ENCODE measurements at regions not wholly inside any gene's neighbourhood (a gene's known extent, or its start where the extent isn't known, plus 50 kb on each side); places are given as distances from the start of the nearest gene placed in this dataset.

DNA sequence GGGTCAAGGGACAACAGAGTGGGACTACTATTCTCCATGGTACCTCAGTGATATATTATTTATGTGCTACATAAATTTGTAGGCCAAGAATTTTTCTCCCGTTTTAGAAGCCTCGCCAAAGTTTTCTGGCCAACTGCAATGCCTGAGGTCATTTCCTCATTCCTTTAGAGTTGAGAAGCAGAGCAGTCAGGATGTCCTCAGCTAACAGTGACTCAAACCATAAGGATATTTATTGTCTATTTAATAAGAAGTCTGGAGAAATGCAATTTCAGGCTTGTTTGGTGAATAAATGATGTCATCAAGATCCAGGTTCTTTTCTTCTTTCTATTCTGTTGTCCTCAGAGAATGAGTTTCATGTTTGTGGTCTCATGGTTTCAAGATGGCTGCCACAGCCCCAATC lies 91.0 kb downstream of the ADCYAP1 start:
- no peak for FAIRE-seq
- TF ChIP-seq SPI1 (IDR thresholded peaks at IDR 0.05; ENCODE audit: low read depth, low read length) (no peak), POLR2A (IDR thresholded peaks at IDR 0.05; ENCODE audit: low read depth, low read length) (no peak), POLR2AphosphoS5 (IDR thresholded peaks at IDR 0.05; ENCODE audit: low read depth, low read length) (no peak), POU2F2 (IDR thresholded peaks at IDR 0.05; ENCODE audit: low read depth, low read length) (no peak)
- DNase-seq (ENCODE audit: insufficient read length, low spot score), result no peak

DNA sequence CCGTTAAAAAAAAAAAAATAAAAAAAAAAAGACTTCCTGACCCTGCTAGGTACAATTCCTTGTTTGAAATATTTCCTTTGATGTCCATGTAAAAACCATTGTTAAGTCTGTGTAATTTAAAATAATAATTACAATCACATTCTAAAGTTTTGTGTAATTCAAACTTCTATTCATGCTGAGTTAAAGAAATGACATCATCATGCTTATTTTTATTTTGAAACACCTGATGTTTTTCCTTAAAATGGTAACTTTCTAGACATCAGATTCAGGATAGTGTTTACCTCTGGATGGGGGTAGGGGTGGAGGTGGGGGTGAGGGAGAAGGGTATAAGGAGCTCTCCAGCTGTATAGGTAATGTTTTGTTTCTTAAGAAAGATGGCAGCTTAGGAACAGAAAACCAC lies 92.8 kb downstream of the ADCYAP1 start:
- FAIRE-seq, result no peak
- TF ChIP-seq POLR2A (IDR thresholded peaks at IDR 0.05; ENCODE audit: low read depth, low read length), result no peak
- TF ChIP-seq PAX5 (IDR thresholded peaks at IDR 0.05; ENCODE audit: insufficient read depth, low read length, severe bottlenecking), result no peak
- TF ChIP-seq SPI1 (IDR thresholded peaks at IDR 0.05; ENCODE audit: low read depth, low read length), result no peak
- no peak for TF ChIP-seq POU2F2 (IDR thresholded peaks at IDR 0.05; ENCODE audit: low read depth, low read length)
- TF ChIP-seq TAF1 (IDR thresholded peaks at IDR 0.05; ENCODE audit: low read depth, low read length), result no peak

DNA sequence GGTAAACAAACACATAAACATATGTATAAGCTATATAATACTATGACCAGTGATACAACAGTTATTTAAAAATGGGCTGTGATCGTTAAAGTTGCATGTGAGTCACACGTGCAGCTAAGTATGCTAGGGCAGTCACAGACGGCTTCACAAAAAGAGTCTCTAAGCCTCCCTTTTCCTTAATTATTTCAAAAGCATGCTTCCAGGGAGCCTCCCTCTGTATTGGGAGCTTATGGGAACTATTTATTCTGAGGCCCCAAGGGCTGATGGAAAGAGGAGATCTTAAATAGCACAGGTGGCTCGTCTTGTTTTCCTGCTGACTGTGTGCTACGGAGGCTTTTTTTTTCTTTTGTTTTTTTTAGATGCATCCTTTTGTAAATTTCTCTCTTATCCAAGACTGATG lies 94.3 kb downstream of the ADCYAP1 start:
- DNase-seq (ENCODE audit: insufficient read length, low spot score), result no peak
- FAIRE-seq, result no peak

More for the DNA sequence above, 92.8 kb downstream of the ADCYAP1 start:
- DNase-seq (ENCODE audit: insufficient read length, low spot score), result no peak

GRCh38 chr18:1002653-1003178 lies 98.0 kb downstream of the ADCYAP1 start:
- TF ChIP-seq POU2F2 (IDR thresholded peaks at IDR 0.05; ENCODE audit: low read depth, low read length) (no peak), POLR2AphosphoS5 (IDR thresholded peaks at IDR 0.05; ENCODE audit: low read depth, low read length) (no peak), PAX5 (IDR thresholded peaks at IDR 0.05; ENCODE audit: insufficient read depth, low read length, severe bottlenecking) (no peak), TAF1 (IDR thresholded peaks at IDR 0.05; ENCODE audit: low read depth, low read length) (no peak), SPI1 (IDR thresholded peaks at IDR 0.05; ENCODE audit: low read depth, low read length) (no peak), POLR2A (IDR thresholded peaks at IDR 0.05; ENCODE audit: low read depth, low read length) (no peak)
- DNase-seq (ENCODE audit: insufficient read length, low spot score) (no peak), FAIRE-seq (no peak)

More for the DNA sequence above, 94.3 kb downstream of the ADCYAP1 start:
- no peak for TF ChIP-seq PAX5 (IDR thresholded peaks at IDR 0.05; ENCODE audit: insufficient read depth, low read length, severe bottlenecking)
- TF ChIP-seq POLR2AphosphoS5 (IDR thresholded peaks at IDR 0.05; ENCODE audit: low read depth, low read length), result no peak
- TF ChIP-seq TAF1 (IDR thresholded peaks at IDR 0.05; ENCODE audit: low read depth, low read length), result no peak
- TF ChIP-seq SPI1 (IDR thresholded peaks at IDR 0.05; ENCODE audit: low read depth, low read length), result no peak
- TF ChIP-seq POU2F2 (IDR thresholded peaks at IDR 0.05; ENCODE audit: low read depth, low read length), result no peak
- no peak for TF ChIP-seq POLR2A (IDR thresholded peaks at IDR 0.05; ENCODE audit: low read depth, low read length)

DNA sequence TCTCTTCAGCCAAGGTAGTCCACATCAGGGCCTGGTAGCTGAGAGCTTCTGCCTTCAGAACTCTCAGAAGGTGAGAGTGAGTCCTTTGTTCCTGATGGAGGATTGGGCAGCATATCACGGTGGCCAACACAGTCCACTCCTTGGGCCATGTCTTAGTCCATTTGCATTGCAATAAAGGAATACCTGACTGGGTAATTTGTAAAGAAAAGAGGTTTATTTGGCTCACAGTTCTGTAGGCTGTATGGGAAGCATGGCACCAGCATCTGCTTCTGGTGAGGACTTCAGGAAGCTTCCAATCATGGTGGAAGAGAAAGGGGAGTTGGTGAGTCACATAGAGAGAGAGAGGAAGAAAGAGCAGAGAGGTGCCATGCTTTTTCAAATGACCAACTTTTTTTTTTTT lies 98.8 kb downstream of the ADCYAP1 start:
- FAIRE-seq (no peak), DNase-seq (ENCODE audit: insufficient read length, low spot score) (no peak)
- no peak for TF ChIP-seq TAF1 (IDR thresholded peaks at IDR 0.05; ENCODE audit: low read depth, low read length)
- TF ChIP-seq SPI1 (IDR thresholded peaks at IDR 0.05; ENCODE audit: low read depth, low read length), result no peak
- TF ChIP-seq POLR2A (IDR thresholded peaks at IDR 0.05; ENCODE audit: low read depth, low read length), result no peak
- no peak for TF ChIP-seq POU2F2 (IDR thresholded peaks at IDR 0.05; ENCODE audit: low read depth, low read length)
- no peak for TF ChIP-seq POLR2AphosphoS5 (IDR thresholded peaks at IDR 0.05; ENCODE audit: low read depth, low read length)
- TF ChIP-seq PAX5 (IDR thresholded peaks at IDR 0.05; ENCODE audit: insufficient read depth, low read length, severe bottlenecking), result no peak

GRCh38 chr18:1006304-1006703 lies 101.6 kb downstream of the ADCYAP1 start:
- no peak for TF ChIP-seq POLR2A (IDR thresholded peaks at IDR 0.05; ENCODE audit: low read depth, low read length)
- TF ChIP-seq POU2F2 (IDR thresholded peaks at IDR 0.05; ENCODE audit: low read depth, low read length), result no peak
- TF ChIP-seq PAX5 (IDR thresholded peaks at IDR 0.05; ENCODE audit: insufficient read depth, low read length, severe bottlenecking), result no peak
- no peak for TF ChIP-seq TAF1 (IDR thresholded peaks at IDR 0.05; ENCODE audit: low read depth, low read length)
- TF ChIP-seq POLR2AphosphoS5 (IDR thresholded peaks at IDR 0.05; ENCODE audit: low read depth, low read length), result no peak
- TF ChIP-seq SPI1 (IDR thresholded peaks at IDR 0.05; ENCODE audit: low read depth, low read length), result no peak
- DNase-seq (ENCODE audit: insufficient read length, low spot score) (no peak), FAIRE-seq (no peak)

DNA sequence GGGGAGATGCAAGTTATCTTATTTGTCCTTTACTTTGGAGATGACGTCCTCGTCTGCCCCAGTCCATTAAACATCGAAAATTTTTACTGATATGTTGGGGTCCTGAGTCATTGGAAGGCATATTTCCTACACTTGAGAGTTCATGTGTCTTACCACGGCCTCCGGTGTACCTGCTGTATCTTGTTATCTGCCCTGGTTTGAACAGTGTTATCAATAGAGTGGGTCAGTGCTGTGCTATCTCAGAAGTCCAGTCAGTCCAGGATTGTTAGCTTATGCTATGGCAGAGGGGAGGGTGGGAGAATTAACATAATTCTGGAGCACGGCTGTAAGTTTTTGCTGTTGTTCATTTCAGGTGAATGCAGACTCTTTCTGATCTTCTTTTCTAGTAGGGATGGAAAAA lies 102.3 kb downstream of the ADCYAP1 start:
- no peak for FAIRE-seq
- TF ChIP-seq SPI1 (IDR thresholded peaks at IDR 0.05; ENCODE audit: low read depth, low read length) (no peak), POLR2AphosphoS5 (IDR thresholded peaks at IDR 0.05; ENCODE audit: low read depth, low read length) (no peak), POU2F2 (IDR thresholded peaks at IDR 0.05; ENCODE audit: low read depth, low read length) (no peak), POLR2A (IDR thresholded peaks at IDR 0.05; ENCODE audit: low read depth, low read length) (no peak), PAX5 (IDR thresholded peaks at IDR 0.05; ENCODE audit: insufficient read depth, low read length, severe bottlenecking) (no peak), TAF1 (IDR thresholded peaks at IDR 0.05; ENCODE audit: low read depth, low read length) (no peak)
- no peak for DNase-seq (ENCODE audit: insufficient read length, low spot score)

GRCh38 chr18:1011349-1011748 lies 106.7 kb downstream of the ADCYAP1 start:
- FAIRE-seq, result no peak
- TF ChIP-seq POLR2AphosphoS5 (IDR thresholded peaks at IDR 0.05; ENCODE audit: low read depth, low read length) (no peak), TAF1 (IDR thresholded peaks at IDR 0.05; ENCODE audit: low read depth, low read length) (no peak), POU2F2 (IDR thresholded peaks at IDR 0.05; ENCODE audit: low read depth, low read length) (no peak), SPI1 (IDR thresholded peaks at IDR 0.05; ENCODE audit: low read depth, low read length) (no peak), POLR2A (IDR thresholded peaks at IDR 0.05; ENCODE audit: low read depth, low read length) (no peak), PAX5 (IDR thresholded peaks at IDR 0.05; ENCODE audit: insufficient read depth, low read length, severe bottlenecking) (no peak)
- no peak for DNase-seq (ENCODE audit: insufficient read length, low spot score)

GRCh38 chr18:1012775-1013174 lies 108.1 kb downstream of the ADCYAP1 start:
- no peak for FAIRE-seq
- TF ChIP-seq TAF1 (IDR thresholded peaks at IDR 0.05; ENCODE audit: low read depth, low read length), result no peak
- no peak for TF ChIP-seq PAX5 (IDR thresholded peaks at IDR 0.05; ENCODE audit: insufficient read depth, low read length, severe bottlenecking)
- no peak for TF ChIP-seq SPI1 (IDR thresholded peaks at IDR 0.05; ENCODE audit: low read depth, low read length)
- TF ChIP-seq POU2F2 (IDR thresholded peaks at IDR 0.05; ENCODE audit: low read depth, low read length), result no peak
- TF ChIP-seq POLR2AphosphoS5 (IDR thresholded peaks at IDR 0.05; ENCODE audit: low read depth, low read length), result no peak
- no peak for TF ChIP-seq POLR2A (IDR thresholded peaks at IDR 0.05; ENCODE audit: low read depth, low read length)
- DNase-seq (ENCODE audit: insufficient read length, low spot score), result no peak

DNA sequence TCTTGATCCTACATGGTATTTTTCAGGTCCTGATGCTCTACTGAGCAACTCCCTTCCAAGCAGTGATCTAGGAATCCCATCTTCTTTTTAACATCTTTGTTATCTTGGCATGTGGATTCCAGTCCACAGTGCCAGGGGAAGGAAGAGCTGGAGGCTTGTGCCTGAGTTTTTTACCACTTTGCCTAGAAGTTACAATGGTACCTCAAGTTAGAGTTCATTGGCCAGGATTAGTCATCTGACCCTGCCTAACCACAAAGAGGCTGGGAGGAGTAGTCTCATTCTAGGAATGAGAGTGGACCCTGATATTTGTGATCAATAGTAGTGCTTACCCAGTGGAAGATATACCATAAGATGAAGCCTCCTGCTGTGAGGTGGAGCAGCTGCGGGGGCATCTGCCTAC lies 109.3 kb downstream of the ADCYAP1 start:
- TF ChIP-seq POLR2A (IDR thresholded peaks at IDR 0.05; ENCODE audit: low read depth, low read length), result no peak
- no peak for TF ChIP-seq PAX5 (IDR thresholded peaks at IDR 0.05; ENCODE audit: insufficient read depth, low read length, severe bottlenecking)
- TF ChIP-seq TAF1 (IDR thresholded peaks at IDR 0.05; ENCODE audit: low read depth, low read length), result no peak
- TF ChIP-seq SPI1 (IDR thresholded peaks at IDR 0.05; ENCODE audit: low read depth, low read length), result no peak
- TF ChIP-seq POU2F2 (IDR thresholded peaks at IDR 0.05; ENCODE audit: low read depth, low read length), result no peak
- TF ChIP-seq POLR2AphosphoS5 (IDR thresholded peaks at IDR 0.05; ENCODE audit: low read depth, low read length), result no peak
- DNase-seq (ENCODE audit: insufficient read length, low spot score), result no peak
- FAIRE-seq, result no peak

All from GM12891 (cell line).